WERI-Rb-1 (cell line): ENCODE measurements at regions not wholly inside any gene's neighbourhood (a gene's known extent, or its start where the extent isn't known, plus 50 kb on each side); places are given as distances from the start of the nearest gene placed in this dataset.

Experiments
- DNase-seq: peaks from one replicate; pipeline ENCODE4 v3.0.0-alpha.2; 2020
- H3K27ac ChIP-seq: fragments of 250-450 bp; sonication (Bioruptor Pico); 2 replicates; pipeline ENCODE4 v1.5.1; 2020; ENCODE audit warnings: mild to moderate bottlenecking, moderate library complexity
- H3K27me3 ChIP-seq: fragments of 250-450 bp; sonication (Bioruptor Pico); 2 replicates; pipeline ENCODE4 v1.5.1; 2021; ENCODE audit warnings: mild to moderate bottlenecking, low read depth, moderate library complexity; ENCODE audit not compliant: insufficient read depth, severe bottlenecking
- H3K36me3 ChIP-seq: fragments of 250-450 bp; sonication (Bioruptor Pico); 2 replicates; pipeline ENCODE4 v1.5.1; 2020; ENCODE audit warnings: mild to moderate bottlenecking, moderate library complexity
- H3K4me3 ChIP-seq: 2 replicates; pipeline ENCODE4 v1.5.1; 2011; ENCODE audit warnings: low read depth, mild to moderate bottlenecking, control low read depth, low read length
- H3K9me3 ChIP-seq: fragments of 250-450 bp; sonication (Bioruptor Pico); 2 replicates; pipeline ENCODE4 v1.5.1; 2021; ENCODE audit warnings: mild to moderate bottlenecking, moderate library complexity; ENCODE audit not compliant: severe bottlenecking
- TF ChIP-seq, protein P1 (sequence below): IDR thresholded peaks from 2 replicates; pipeline ENCODE4 v1.5.1; 2011; ENCODE audit warnings: low read depth, mild to moderate bottlenecking, control low read depth, inconsistent platforms, low read length

DNA sequence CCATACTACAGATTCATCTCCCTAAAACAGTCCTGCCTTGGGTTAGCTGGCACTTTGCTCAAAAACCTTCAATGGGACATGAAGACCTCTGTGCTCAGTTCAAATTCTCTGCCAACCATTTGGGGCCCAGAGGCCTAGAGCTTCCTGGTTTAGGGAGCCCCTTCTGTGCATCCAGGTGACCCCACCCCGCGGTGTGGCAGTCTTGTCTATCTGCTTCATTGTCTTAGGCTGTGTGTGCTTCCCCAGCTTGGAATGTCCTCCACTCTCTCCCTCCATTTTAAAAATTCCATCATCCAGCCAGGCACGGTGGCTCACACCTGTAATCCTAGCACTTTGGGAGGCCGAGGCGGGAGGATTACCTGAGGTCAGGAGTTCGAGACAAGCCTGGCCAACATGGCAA, 99.0 kb upstream of the NEO1 start:
- no peaks in the 10 kb centered on the region for H3K27me3 ChIP-seq
- no peaks in the 10 kb centered on the region for H3K36me3 ChIP-seq
- no peak overlapping the region for H3K4me3 ChIP-seq
- H3K9me3 ChIP-seq = no peaks in the 10 kb centered on the region
- no peak for DNase-seq
- TF ChIP-seq, protein P1, sequence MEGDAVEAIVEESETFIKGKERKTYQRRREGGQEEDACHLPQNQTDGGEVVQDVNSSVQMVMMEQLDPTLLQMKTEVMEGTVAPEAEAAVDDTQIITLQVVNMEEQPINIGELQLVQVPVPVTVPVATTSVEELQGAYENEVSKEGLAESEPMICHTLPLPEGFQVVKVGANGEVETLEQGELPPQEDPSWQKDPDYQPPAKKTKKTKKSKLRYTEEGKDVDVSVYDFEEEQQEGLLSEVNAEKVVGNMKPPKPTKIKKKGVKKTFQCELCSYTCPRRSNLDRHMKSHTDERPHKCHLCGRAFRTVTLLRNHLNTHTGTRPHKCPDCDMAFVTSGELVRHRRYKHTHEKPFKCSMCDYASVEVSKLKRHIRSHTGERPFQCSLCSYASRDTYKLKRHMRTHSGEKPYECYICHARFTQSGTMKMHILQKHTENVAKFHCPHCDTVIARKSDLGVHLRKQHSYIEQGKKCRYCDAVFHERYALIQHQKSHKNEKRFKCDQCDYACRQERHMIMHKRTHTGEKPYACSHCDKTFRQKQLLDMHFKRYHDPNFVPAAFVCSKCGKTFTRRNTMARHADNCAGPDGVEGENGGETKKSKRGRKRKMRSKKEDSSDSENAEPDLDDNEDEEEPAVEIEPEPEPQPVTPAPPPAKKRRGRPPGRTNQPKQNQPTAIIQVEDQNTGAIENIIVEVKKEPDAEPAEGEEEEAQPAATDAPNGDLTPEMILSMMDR = no peak
- no peak overlapping the region for H3K27ac ChIP-seq

DNA sequence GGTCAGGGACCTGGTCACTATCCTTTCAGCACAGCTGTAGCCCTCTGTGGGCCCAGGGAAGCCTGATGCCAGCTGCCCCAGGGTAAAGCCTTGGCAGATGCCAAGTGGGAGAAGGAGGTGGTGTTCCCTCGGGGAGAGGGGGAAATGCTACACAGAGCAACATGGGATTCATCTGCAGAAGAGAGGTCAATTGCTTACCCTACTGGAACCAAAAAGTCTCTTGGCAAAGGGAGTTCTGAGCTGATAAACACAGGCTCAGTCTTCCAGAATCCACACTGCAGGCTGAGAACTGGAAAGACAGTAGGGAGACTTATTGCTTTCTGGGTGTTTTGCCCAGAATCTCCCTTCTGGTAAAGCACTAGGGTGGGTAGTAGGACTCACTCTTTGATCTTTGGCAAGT, 100.1 kb upstream of the NEO1 start:
- no peaks in the 10 kb centered on the region for H3K36me3 ChIP-seq
- peaks cover 11% of the 10 kb centered on the region for H3K9me3 ChIP-seq
- no peak overlapping the region for H3K27ac ChIP-seq
- H3K4me3 ChIP-seq = no peak overlapping the region
- H3K27me3 ChIP-seq = no peaks in the 10 kb centered on the region
- DNase-seq = no peak
- TF ChIP-seq, protein P1 = no peak

DNA sequence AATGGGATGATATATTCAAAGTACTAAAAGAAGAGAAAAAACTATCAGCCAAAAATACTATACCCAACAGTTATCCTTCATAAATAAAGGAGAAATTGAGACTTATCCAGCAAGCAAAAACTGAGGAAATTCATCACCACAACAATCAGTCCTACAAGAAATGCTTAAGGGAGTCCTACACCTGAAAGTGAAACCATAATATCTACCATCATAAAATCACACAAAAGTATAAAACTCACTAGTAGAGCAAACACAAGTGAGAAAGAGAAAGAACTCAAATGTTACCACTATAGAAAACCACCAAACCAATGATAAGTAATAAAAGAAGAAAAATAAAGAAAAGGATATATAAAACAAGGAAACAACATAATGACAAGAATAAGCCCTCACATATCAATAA, 103.6 kb upstream of the NEO1 start:
- no peak for DNase-seq
- TF ChIP-seq, protein P1 = no peak
- H3K9me3 ChIP-seq = peaks cover 15% of the 10 kb centered on the region
- H3K4me3 ChIP-seq = no peak overlapping the region
- H3K36me3 ChIP-seq = no peaks in the 10 kb centered on the region
- no peak overlapping the region for H3K27ac ChIP-seq
- no peaks in the 10 kb centered on the region for H3K27me3 ChIP-seq

DNA sequence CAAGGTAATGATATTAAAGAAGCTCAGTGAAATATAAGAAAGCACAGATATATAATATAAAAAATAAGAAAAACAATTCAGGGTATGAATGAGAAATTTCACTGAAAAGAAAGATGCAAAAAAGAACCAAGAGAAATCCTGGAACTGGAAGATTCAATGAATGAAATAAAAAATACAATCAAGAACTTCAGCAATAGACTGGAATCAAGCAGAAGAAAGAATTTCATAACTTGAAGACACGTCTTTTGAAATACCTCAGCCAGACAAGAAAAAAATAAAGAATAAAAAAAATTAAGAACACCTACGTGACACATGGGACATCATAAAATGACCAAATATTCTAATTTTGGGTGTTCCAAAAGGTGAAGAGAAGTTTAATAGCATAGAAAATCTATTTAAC, 104.6 kb upstream of the NEO1 start:
- TF ChIP-seq, protein P1 = no peak
- Histone ChIP-seq H3K4me3 (no peak overlapping the region), H3K27me3 (no peaks in the 10 kb centered on the region), H3K9me3 (peaks cover 15% of the 10 kb centered on the region), H3K36me3 (no peaks in the 10 kb centered on the region), H3K27ac (no peak overlapping the region)
- DNase-seq = no peak

GRCh38 chr15:72944565-72944964, 107.7 kb upstream of the NEO1 start:
- Histone ChIP-seq H3K36me3 (no peaks in the 10 kb centered on the region), H3K27me3 (no peaks in the 10 kb centered on the region)
- TF ChIP-seq, protein P1 = no peak

DNA sequence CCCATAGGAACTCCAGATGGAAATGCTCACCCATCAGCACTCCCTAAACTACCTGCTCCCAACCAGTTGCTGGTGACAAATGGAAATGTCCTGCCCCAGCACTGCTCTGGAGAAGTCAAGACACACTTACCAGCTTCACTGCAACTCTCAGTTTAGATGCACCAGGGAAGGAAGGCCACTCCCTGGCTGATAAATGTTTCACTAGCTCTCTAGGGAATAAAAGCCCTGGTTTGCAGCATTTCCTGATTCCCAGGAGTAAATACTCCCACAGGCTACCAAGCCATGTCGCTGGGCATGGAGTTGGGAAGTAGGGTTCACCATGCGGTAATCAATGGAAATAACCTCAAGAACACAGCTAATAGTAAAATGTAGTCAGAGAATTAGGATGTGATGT, 112.0 kb upstream of the NEO1 start:
- no peak for DNase-seq
- TF ChIP-seq, protein P1 = no peak
- H3K27ac ChIP-seq = no peak overlapping the region
- no peak overlapping the region for H3K4me3 ChIP-seq
- H3K36me3 ChIP-seq = no peaks in the 10 kb centered on the region
- no peaks in the 10 kb centered on the region for H3K9me3 ChIP-seq
- H3K27me3 ChIP-seq = no peaks in the 10 kb centered on the region

More at GRCh38 chr15:72944565-72944964, 107.7 kb upstream of the NEO1 start:
- Histone ChIP-seq H3K27ac (no peak overlapping the region), H3K9me3 (peaks cover 15% of the 10 kb centered on the region), H3K4me3 (no peak overlapping the region)
- no peak for DNase-seq
